ENCODE measurements at regions not wholly inside any gene's neighbourhood (a gene's known extent, or its start where the extent isn't known, plus 50 kb on each side); places are given as distances from the start of the nearest gene placed in this dataset.

DNA sequence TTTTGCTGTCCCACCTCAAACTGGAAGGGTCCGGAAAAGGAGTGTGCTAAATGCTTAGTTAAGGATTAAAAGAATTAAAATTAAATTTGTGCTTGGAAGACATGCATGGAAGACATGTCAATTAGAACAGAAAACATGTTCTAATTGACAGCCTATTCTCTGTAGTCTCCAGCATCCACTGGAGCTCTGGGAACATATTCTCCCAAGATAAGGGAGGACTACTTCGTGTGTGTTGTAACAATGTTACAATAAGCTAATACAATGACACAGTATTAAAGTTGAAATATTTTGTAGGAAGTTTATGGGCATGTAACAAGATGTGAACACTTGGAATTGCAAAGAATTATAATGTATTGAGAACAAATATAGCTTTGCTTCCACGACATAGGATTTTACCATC is 567.4 kb upstream of the CITED2 start:
- Histone ChIP-seq H3K9ac (no peak overlapping the region), H3K9me3 (ENCODE audit: low read depth) (peaks cover 1% of the 10 kb centered on the region), H3K27ac (no peak overlapping the region), H2AFZ (replicated peaks) (no peak overlapping the region), H3K4me3 (no peak overlapping the region), H3K36me3 (no peaks in the 10 kb centered on the region), H4K20me1 (ENCODE audit: low read depth) (no peaks in the 10 kb centered on the region), H3K79me2 (ENCODE audit: low read depth) (no peaks in the 10 kb centered on the region), H3K4me2 (no peak overlapping the region), H3K4me1 (peaks cover 38% of the 10 kb centered on the region), H3K27me3 (no peaks in the 10 kb centered on the region), H3F3A (ENCODE audit: low read depth) (peaks cover 13% of the 10 kb centered on the region)
- H3K9me3 Mint-ChIP-seq = peaks cover 3% of the 10 kb centered on the region
- peaks cover 63% of the 10 kb centered on the region for H3K4me1 Mint-ChIP-seq
- DNase-seq (ENCODE audit: low spot score) = no peak
- TF ChIP-seq, protein P1, sequence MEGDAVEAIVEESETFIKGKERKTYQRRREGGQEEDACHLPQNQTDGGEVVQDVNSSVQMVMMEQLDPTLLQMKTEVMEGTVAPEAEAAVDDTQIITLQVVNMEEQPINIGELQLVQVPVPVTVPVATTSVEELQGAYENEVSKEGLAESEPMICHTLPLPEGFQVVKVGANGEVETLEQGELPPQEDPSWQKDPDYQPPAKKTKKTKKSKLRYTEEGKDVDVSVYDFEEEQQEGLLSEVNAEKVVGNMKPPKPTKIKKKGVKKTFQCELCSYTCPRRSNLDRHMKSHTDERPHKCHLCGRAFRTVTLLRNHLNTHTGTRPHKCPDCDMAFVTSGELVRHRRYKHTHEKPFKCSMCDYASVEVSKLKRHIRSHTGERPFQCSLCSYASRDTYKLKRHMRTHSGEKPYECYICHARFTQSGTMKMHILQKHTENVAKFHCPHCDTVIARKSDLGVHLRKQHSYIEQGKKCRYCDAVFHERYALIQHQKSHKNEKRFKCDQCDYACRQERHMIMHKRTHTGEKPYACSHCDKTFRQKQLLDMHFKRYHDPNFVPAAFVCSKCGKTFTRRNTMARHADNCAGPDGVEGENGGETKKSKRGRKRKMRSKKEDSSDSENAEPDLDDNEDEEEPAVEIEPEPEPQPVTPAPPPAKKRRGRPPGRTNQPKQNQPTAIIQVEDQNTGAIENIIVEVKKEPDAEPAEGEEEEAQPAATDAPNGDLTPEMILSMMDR (IDR thresholded peaks at IDR 0.05) = no peak
- TF ChIP-seq EZH2phosphoT487 (IDR thresholded peaks at IDR 0.05) = no peak
- TF ChIP-seq EZH2 (IDR thresholded peaks at IDR 0.05) = no peak
- peaks cover 4% of the 10 kb centered on the region for H3K27me3 Mint-ChIP-seq (ENCODE audit: insufficient read depth, low read depth)
- no peak overlapping the region for H3K4me3 Mint-ChIP-seq
- peak overlapping the region; percentile 92 for H3K27ac Mint-ChIP-seq
- no peaks in the 10 kb centered on the region for H3K36me3 Mint-ChIP-seq

DNA sequence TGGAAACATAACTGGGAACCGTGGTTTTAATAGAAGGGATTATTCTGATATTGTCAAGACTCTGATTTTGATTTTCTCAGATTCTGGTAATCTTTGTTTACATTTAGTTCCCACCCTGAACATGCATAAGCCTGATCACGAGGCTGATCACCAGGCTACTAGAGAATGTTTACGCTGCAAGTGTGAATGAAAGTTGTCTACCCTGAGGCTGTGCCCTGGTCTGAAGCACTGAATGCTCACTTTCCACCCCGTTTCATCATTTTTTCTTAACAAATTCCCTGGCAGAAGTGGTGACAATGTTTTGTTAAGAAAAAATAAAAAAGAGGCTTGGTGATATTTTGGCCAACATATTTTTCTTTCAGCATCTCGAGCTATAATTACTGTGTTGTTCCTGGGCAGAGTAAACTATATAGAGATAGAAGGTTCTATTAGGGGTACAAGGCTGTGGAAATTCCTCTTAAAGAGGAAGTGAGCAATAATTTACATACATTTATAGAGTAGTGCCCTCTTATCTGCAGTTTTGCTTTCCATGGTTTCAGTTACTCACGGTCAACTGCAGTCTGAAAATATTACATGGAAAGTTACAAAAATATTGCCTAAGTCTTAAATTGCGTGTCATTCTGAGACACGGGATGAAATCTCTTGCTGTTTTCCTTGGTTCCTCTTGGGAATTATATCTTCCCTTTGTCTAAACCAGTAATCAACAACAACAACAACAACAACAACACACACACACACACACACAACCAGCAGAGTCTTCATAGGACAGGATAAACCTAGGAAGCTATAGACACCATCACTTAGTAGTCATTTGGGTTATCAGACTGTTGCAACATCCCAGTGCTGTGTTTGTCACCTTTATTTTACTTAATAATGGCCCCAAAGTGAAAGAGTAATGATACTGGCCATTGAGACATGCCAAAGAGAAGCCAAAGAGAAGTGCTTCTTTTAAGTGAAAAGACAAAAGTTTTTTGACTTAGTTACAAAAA is 566.6 kb upstream of the CITED2 start:
- Histone ChIP-seq H3K4me1 (peaks cover 38% of the 10 kb centered on the region), H3F3A (ENCODE audit: low read depth) (peaks cover 13% of the 10 kb centered on the region), H3K9ac (no peak overlapping the region), H4K20me1 (ENCODE audit: low read depth) (no peaks in the 10 kb centered on the region), H3K27ac (no peak overlapping the region), H3K27me3 (no peaks in the 10 kb centered on the region), H3K36me3 (no peaks in the 10 kb centered on the region), H3K9me3 (ENCODE audit: low read depth) (no peaks in the 10 kb centered on the region), H3K4me2 (no peak overlapping the region), H2AFZ (replicated peaks) (no peak overlapping the region), H3K79me2 (ENCODE audit: low read depth) (no peaks in the 10 kb centered on the region), H3K4me3 (no peak overlapping the region)
- Mint-ChIP-seq H3K36me3 (no peaks in the 10 kb centered on the region), H3K4me3 (no peak overlapping the region), H3K4me1 (peaks cover 63% of the 10 kb centered on the region), H3K9me3 (peaks cover 3% of the 10 kb centered on the region), H3K27me3 (ENCODE audit: insufficient read depth, low read depth) (peaks cover 6% of the 10 kb centered on the region), H3K27ac (peak overlapping the region; percentile 92)
- TF ChIP-seq EZH2phosphoT487 (IDR thresholded peaks at IDR 0.05) = no peak
- TF ChIP-seq, protein P1 (IDR thresholded peaks at IDR 0.05) = no peak
- no peak for TF ChIP-seq EZH2 (IDR thresholded peaks at IDR 0.05)
- no peak for DNase-seq (ENCODE audit: low spot score)

DNA sequence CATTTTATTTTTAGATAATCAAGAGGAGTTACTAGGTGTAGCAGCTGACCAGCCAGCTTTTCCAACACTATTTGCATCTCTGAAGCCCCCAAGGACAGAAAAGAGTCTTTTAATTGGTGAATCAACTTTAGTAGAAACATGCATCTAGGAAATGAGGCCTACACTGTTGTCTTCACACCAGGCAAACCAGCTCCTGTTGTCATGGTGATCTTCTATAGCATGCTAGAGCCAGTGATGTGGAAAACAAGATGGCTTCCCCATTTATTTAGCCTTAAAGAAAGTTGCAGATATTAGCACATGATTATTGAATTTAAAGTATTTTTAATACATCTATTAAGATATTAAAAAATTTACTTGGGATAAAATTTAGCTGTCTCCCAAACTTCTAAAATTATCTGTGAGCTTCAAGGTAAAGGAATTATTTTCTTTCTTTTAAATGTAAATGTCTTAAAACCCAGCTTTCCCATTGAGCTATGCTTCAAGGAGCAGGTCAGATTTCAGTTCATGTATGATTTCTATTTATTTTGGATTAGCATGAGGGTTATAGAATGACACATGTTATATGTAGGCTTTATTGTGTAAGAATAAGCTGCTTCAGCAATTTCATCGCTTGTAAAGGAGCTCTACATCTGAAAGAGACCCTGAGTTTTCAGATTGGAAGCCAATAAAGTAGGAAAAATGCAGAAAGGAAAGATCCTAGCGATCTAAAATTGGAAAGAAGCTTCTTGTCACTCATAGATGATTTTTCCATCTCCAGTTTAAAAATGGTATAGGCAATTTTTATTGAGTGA is 564.9 kb upstream of the CITED2 start:
- H3K9me3 Mint-ChIP-seq = no peaks in the 10 kb centered on the region
- no peaks in the 10 kb centered on the region for H3K36me3 Mint-ChIP-seq
- Histone ChIP-seq H3K9ac (no peak overlapping the region), H3K4me2 (peak overlapping the region; percentile 40), H3K27me3 (no peaks in the 10 kb centered on the region), H4K20me1 (ENCODE audit: low read depth) (no peaks in the 10 kb centered on the region), H2AFZ (replicated peaks) (peak overlapping the region; percentile 91), H3F3A (ENCODE audit: low read depth) (peaks cover 13% of the 10 kb centered on the region), H3K36me3 (no peaks in the 10 kb centered on the region), H3K4me1 (peaks cover 37% of the 10 kb centered on the region), H3K4me3 (no peak overlapping the region), H3K9me3 (ENCODE audit: low read depth) (no peaks in the 10 kb centered on the region), H3K79me2 (ENCODE audit: low read depth) (no peaks in the 10 kb centered on the region), H3K27ac (no peak overlapping the region)
- peak overlapping the region; percentile 99 for H3K27ac Mint-ChIP-seq
- TF ChIP-seq EZH2phosphoT487 (IDR thresholded peaks at IDR 0.05) = no peak
- TF ChIP-seq, protein P1 (IDR thresholded peaks at IDR 0.05) = no peak
- no peak for TF ChIP-seq EZH2 (IDR thresholded peaks at IDR 0.05)
- H3K27me3 Mint-ChIP-seq (ENCODE audit: insufficient read depth, low read depth) = peaks cover 3% of the 10 kb centered on the region
- DNase-seq (ENCODE audit: low spot score) = peak; percentile 67
- H3K4me3 Mint-ChIP-seq = no peak overlapping the region
- H3K4me1 Mint-ChIP-seq = peaks cover 54% of the 10 kb centered on the region
